ENCODE measurements at regions not wholly inside any gene's neighbourhood (a gene's known extent, or its start where the extent isn't known, plus 50 kb on each side); places are given as distances from the start of the nearest gene placed in this dataset.

GRCh38 chr7:124208173-124208572 lies 175.3 kb upstream of the TMEM229A start:
- Histone ChIP-seq H3K4me3 (ENCODE audit: low read length in 2 of 2) (no peak overlapping the region), H3K27me3 (ENCODE audit: control insufficient read depth in 1 of 2, insufficient read depth in 2 of 2, low read length in 2 of 2) (no peaks in the 10 kb centered on the region), H3K9me3 (ENCODE audit: control insufficient read depth in 2 of 2, low read length in 2 of 2) (no peaks in the 10 kb centered on the region), H3K9ac (ENCODE audit: low read length in 2 of 2) (no peak overlapping the region), H3K27ac (ENCODE audit: low read length) (no peak overlapping the region), H3K36me3 (ENCODE audit: control insufficient read depth in 2 of 2, insufficient read depth in 2 of 2, low read length in 2 of 2) (no peaks in the 10 kb centered on the region), H3K4me1 (ENCODE audit: control insufficient read depth, insufficient read depth, low read length) (no peaks in the 10 kb centered on the region)

DNA sequence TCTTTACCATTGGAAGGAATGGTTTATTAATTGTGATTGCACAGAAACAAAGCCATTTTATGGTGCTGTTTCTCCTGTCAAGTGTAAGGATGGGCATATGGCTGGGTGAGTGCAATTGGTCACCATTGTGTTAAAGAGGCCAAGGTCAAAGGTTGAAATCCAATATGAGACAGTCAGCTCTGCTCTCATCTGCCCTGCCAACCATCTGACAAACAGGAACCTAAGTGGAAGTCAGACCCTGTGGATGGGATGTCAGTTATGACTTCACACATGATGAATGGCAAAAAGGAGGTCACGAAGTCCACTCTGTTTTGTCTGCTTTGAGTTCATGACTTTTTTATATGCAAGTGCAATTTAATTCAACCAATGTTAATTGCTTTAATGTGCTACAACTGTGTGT lies 172.7 kb upstream of the TMEM229A start:
- Histone ChIP-seq H3K9me3 (ENCODE audit: control insufficient read depth in 2 of 2, low read length in 2 of 2) (no peaks in the 10 kb centered on the region), H3K27ac (ENCODE audit: low read length) (no peak overlapping the region), H3K9ac (ENCODE audit: low read length in 2 of 2) (no peak overlapping the region), H3K36me3 (ENCODE audit: control insufficient read depth in 2 of 2, insufficient read depth in 2 of 2, low read length in 2 of 2) (no peaks in the 10 kb centered on the region), H3K27me3 (ENCODE audit: control insufficient read depth in 1 of 2, insufficient read depth in 2 of 2, low read length in 2 of 2) (no peaks in the 10 kb centered on the region), H3K4me1 (ENCODE audit: control insufficient read depth, insufficient read depth, low read length) (no peaks in the 10 kb centered on the region), H3K4me3 (ENCODE audit: low read length in 2 of 2) (no peak overlapping the region)

GRCh38 chr7:124202546-124202945 lies 169.7 kb upstream of the TMEM229A start:
- Histone ChIP-seq H3K9me3 (ENCODE audit: control insufficient read depth in 2 of 2, low read length in 2 of 2) (no peaks in the 10 kb centered on the region), H3K4me3 (ENCODE audit: low read length in 2 of 2) (no peak overlapping the region), H3K36me3 (ENCODE audit: control insufficient read depth in 2 of 2, insufficient read depth in 2 of 2, low read length in 2 of 2) (no peaks in the 10 kb centered on the region), H3K27ac (ENCODE audit: low read length) (no peak overlapping the region), H3K27me3 (ENCODE audit: control insufficient read depth in 1 of 2, insufficient read depth in 2 of 2, low read length in 2 of 2) (no peaks in the 10 kb centered on the region), H3K9ac (ENCODE audit: low read length in 2 of 2) (no peak overlapping the region), H3K4me1 (ENCODE audit: control insufficient read depth, insufficient read depth, low read length) (no peaks in the 10 kb centered on the region)

DNA sequence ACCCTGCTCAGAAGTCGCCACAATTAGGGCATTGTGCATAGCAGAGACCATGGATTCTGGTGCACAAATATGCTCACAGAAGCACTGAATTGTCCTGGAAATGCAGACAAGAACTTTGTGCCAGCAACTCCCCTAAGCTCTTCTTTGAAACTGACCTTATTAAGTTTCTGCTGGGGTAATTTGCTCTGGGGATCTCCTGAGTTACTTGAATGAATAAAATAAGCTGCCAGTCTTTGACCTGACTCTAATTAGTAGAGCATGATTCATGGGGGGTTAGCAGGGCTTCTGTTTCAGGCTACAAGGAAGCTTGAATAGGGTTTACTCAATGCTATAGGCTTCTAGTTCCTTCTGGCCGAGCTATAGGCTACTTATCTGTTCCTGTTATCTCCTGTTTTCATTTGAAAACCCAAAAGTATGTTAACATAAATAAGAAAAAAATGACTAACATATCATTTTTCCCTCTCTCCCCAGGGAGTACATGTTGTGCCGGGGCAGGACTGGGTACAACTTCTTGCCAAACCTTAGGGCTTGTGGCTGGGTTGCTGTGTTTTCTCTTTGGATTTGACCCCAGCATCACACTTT lies 169.0 kb upstream of the TMEM229A start:
- no peaks in the 10 kb centered on the region for H3K4me1 ChIP-seq (ENCODE audit: control insufficient read depth, insufficient read depth, low read length)
- no peaks in the 10 kb centered on the region for H3K9me3 ChIP-seq (ENCODE audit: control insufficient read depth in 2 of 2, low read length in 2 of 2)
- no peak overlapping the region for H3K4me3 ChIP-seq (ENCODE audit: low read length in 2 of 2)
- H3K36me3 ChIP-seq (ENCODE audit: control insufficient read depth in 2 of 2, insufficient read depth in 2 of 2, low read length in 2 of 2): no peaks in the 10 kb centered on the region
- H3K27ac ChIP-seq (ENCODE audit: low read length): no peak overlapping the region
- no peaks in the 10 kb centered on the region for H3K27me3 ChIP-seq (ENCODE audit: control insufficient read depth in 1 of 2, insufficient read depth in 2 of 2, low read length in 2 of 2)
- no peak overlapping the region for H3K9ac ChIP-seq (ENCODE audit: low read length in 2 of 2)

GRCh38 chr7:124196519-124196918 lies 163.7 kb upstream of the TMEM229A start:
- Histone ChIP-seq H3K27ac (ENCODE audit: low read length) (no peak overlapping the region), H3K9me3 (ENCODE audit: control insufficient read depth in 2 of 2, low read length in 2 of 2) (no peaks in the 10 kb centered on the region)

GRCh38 chr7:124192885-124193284 lies 160.0 kb upstream of the TMEM229A start:
- H3K9me3 ChIP-seq (ENCODE audit: control insufficient read depth in 2 of 2, low read length in 2 of 2): no peaks in the 10 kb centered on the region
- H3K27me3 ChIP-seq (ENCODE audit: control insufficient read depth in 1 of 2, insufficient read depth in 2 of 2, low read length in 2 of 2): no peaks in the 10 kb centered on the region
- H3K4me3 ChIP-seq (ENCODE audit: low read length in 2 of 2): no peak overlapping the region
- H3K9ac ChIP-seq (ENCODE audit: low read length in 2 of 2): no peak overlapping the region
- no peak overlapping the region for H3K27ac ChIP-seq (ENCODE audit: low read length)
- no peaks in the 10 kb centered on the region for H3K36me3 ChIP-seq (ENCODE audit: control insufficient read depth in 2 of 2, insufficient read depth in 2 of 2, low read length in 2 of 2)
- no peaks in the 10 kb centered on the region for H3K4me1 ChIP-seq (ENCODE audit: control insufficient read depth, insufficient read depth, low read length)

More at GRCh38 chr7:124196519-124196918, 163.7 kb upstream of the TMEM229A start:
- Histone ChIP-seq H3K4me3 (ENCODE audit: low read length in 2 of 2) (no peak overlapping the region), H3K36me3 (ENCODE audit: control insufficient read depth in 2 of 2, insufficient read depth in 2 of 2, low read length in 2 of 2) (no peaks in the 10 kb centered on the region), H3K4me1 (ENCODE audit: control insufficient read depth, insufficient read depth, low read length) (no peaks in the 10 kb centered on the region), H3K9ac (ENCODE audit: low read length in 2 of 2) (no peak overlapping the region), H3K27me3 (ENCODE audit: control insufficient read depth in 1 of 2, insufficient read depth in 2 of 2, low read length in 2 of 2) (no peaks in the 10 kb centered on the region)

DNA sequence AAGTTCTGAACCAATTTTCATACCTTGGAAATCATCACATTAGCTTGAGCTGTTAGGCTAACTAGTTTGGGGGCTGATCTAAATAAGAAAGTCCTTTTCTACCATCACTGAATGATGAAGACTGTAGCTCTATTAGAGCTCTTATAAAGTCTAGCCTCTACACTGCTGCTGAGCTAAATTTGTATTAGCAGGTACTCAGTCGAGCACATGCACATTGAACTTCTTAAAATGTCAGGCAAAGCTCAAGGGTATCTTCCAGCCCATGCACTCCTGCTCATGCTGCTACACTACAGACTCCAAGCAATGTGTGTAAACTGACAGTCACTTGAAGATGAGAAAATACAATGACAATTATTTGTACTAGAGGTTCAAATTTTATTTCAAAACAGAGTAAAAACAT lies 158.8 kb upstream of the TMEM229A start:
- Histone ChIP-seq H3K4me3 (ENCODE audit: low read length in 2 of 2) (no peak overlapping the region), H3K27ac (ENCODE audit: low read length) (no peak overlapping the region), H3K36me3 (ENCODE audit: control insufficient read depth in 2 of 2, insufficient read depth in 2 of 2, low read length in 2 of 2) (no peaks in the 10 kb centered on the region), H3K4me1 (ENCODE audit: control insufficient read depth, insufficient read depth, low read length) (no peaks in the 10 kb centered on the region), H3K9me3 (ENCODE audit: control insufficient read depth in 2 of 2, low read length in 2 of 2) (no peaks in the 10 kb centered on the region), H3K27me3 (ENCODE audit: control insufficient read depth in 1 of 2, insufficient read depth in 2 of 2, low read length in 2 of 2) (no peaks in the 10 kb centered on the region), H3K9ac (ENCODE audit: low read length in 2 of 2) (no peak overlapping the region)

DNA sequence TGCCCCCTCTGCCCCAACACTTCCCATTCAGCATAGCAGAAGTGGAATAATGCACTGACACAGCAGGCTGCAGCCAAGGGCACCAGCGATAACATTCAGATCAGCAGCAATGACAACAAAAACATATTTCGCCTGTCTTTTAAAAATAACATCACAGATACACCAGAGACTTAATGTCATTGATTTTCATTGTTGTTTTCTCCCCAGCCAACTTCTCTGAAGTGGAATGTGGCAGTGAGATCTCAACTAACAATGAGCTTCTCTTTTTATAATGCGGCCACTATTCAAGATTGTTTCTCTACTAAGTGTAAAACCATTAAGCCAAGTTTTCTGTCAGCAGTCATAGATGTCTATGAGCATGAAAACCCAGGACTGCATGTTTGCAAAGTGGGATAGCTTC lies 158.2 kb upstream of the TMEM229A start:
- H3K9ac ChIP-seq (ENCODE audit: low read length in 2 of 2): no peak overlapping the region
- H3K27me3 ChIP-seq (ENCODE audit: control insufficient read depth in 1 of 2, insufficient read depth in 2 of 2, low read length in 2 of 2): no peaks in the 10 kb centered on the region
- no peaks in the 10 kb centered on the region for H3K4me1 ChIP-seq (ENCODE audit: control insufficient read depth, insufficient read depth, low read length)
- H3K27ac ChIP-seq (ENCODE audit: low read length): no peak overlapping the region
- H3K9me3 ChIP-seq (ENCODE audit: control insufficient read depth in 2 of 2, low read length in 2 of 2): no peaks in the 10 kb centered on the region
- H3K4me3 ChIP-seq (ENCODE audit: low read length in 2 of 2): no peak overlapping the region
- H3K36me3 ChIP-seq (ENCODE audit: control insufficient read depth in 2 of 2, insufficient read depth in 2 of 2, low read length in 2 of 2): no peaks in the 10 kb centered on the region

DNA sequence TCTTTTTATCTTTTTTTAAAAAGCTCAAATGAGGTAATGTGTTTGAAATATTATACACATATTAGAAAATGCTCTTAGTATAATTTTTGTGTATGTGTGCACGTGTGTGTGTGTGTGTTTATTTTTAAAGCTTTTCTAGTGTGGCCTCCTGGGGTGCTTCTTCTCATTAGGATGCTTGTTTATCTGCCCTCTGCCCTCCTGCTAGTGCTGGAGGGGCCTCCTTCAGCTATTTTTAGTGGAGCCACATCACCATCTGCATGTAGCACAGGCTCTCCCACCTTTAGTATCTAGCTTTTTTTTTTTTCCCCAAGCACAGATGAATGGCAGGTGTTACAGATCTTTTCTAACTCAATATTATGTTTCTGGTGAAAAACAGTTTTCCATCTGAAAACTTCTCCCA lies 155.7 kb upstream of the TMEM229A start:
- H3K36me3 ChIP-seq (ENCODE audit: control insufficient read depth in 2 of 2, insufficient read depth in 2 of 2, low read length in 2 of 2): no peaks in the 10 kb centered on the region
- H3K4me3 ChIP-seq (ENCODE audit: low read length in 2 of 2): no peak overlapping the region
- no peak overlapping the region for H3K27ac ChIP-seq (ENCODE audit: low read length)
- H3K4me1 ChIP-seq (ENCODE audit: control insufficient read depth, insufficient read depth, low read length): no peaks in the 10 kb centered on the region
- no peak overlapping the region for H3K9ac ChIP-seq (ENCODE audit: low read length in 2 of 2)
- no peaks in the 10 kb centered on the region for H3K27me3 ChIP-seq (ENCODE audit: control insufficient read depth in 1 of 2, insufficient read depth in 2 of 2, low read length in 2 of 2)
- H3K9me3 ChIP-seq (ENCODE audit: control insufficient read depth in 2 of 2, low read length in 2 of 2): no peaks in the 10 kb centered on the region

DNA sequence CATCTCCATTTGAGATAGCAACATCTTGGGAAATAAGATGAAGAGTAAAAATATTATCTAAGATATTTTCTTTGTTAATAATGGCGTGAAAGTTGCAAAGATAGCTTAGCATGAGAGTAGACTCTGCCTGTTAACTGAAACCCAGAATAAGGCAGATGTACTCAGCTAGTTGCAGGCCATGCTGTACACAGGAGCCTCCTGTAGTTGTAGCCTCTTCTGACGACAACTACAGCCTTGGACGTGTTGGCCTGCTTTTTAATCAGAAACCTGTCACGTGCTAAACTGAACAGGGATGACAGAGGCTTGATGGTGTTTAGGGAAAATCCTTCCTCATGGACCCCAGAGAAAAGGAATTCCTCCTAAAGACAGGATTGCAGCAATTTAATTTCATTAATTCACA lies 155.1 kb upstream of the TMEM229A start:
- Histone ChIP-seq H3K36me3 (ENCODE audit: control insufficient read depth in 2 of 2, insufficient read depth in 2 of 2, low read length in 2 of 2) (no peaks in the 10 kb centered on the region), H3K9me3 (ENCODE audit: control insufficient read depth in 2 of 2, low read length in 2 of 2) (no peaks in the 10 kb centered on the region), H3K4me1 (ENCODE audit: control insufficient read depth, insufficient read depth, low read length) (no peaks in the 10 kb centered on the region), H3K27me3 (ENCODE audit: control insufficient read depth in 1 of 2, insufficient read depth in 2 of 2, low read length in 2 of 2) (no peaks in the 10 kb centered on the region), H3K9ac (ENCODE audit: low read length in 2 of 2) (no peak overlapping the region), H3K4me3 (ENCODE audit: low read length in 2 of 2) (no peak overlapping the region), H3K27ac (ENCODE audit: low read length) (no peak overlapping the region)

DNA sequence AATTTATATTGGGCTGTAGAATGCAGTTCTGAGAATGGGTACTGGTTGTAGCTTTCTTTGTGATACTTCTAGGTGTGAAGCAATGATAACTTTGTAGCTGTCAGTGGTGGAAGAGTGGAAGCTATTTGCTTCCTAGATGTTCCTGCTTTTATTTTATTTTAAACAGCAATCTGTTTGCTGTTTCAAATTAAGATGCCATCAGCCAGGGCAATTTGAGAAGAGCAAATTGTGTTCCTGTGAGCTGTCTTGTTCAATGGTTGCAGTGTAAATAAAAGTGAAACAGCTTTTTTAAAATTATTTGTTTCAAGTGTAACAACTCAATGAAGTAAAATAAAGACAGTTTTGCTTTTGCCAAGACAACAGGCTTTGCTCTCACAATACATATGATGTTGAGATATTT lies 150.8 kb upstream of the TMEM229A start:
- Histone ChIP-seq H3K4me1 (ENCODE audit: control insufficient read depth, insufficient read depth, low read length) (no peaks in the 10 kb centered on the region), H3K9me3 (ENCODE audit: control insufficient read depth in 2 of 2, low read length in 2 of 2) (no peaks in the 10 kb centered on the region), H3K4me3 (ENCODE audit: low read length in 2 of 2) (no peak overlapping the region), H3K9ac (ENCODE audit: low read length in 2 of 2) (no peak overlapping the region), H3K36me3 (ENCODE audit: control insufficient read depth in 2 of 2, insufficient read depth in 2 of 2, low read length in 2 of 2) (no peaks in the 10 kb centered on the region), H3K27ac (ENCODE audit: low read length) (no peak overlapping the region), H3K27me3 (ENCODE audit: control insufficient read depth in 1 of 2, insufficient read depth in 2 of 2, low read length in 2 of 2) (no peaks in the 10 kb centered on the region)

Data from stomach smooth muscle (tissue), 2 donors.